ENCODE measurements at regions not wholly inside any gene's neighbourhood (a gene's known extent, or its start where the extent isn't known, plus 50 kb on each side); places are given as distances from the start of the nearest gene placed in this dataset.

DNA sequence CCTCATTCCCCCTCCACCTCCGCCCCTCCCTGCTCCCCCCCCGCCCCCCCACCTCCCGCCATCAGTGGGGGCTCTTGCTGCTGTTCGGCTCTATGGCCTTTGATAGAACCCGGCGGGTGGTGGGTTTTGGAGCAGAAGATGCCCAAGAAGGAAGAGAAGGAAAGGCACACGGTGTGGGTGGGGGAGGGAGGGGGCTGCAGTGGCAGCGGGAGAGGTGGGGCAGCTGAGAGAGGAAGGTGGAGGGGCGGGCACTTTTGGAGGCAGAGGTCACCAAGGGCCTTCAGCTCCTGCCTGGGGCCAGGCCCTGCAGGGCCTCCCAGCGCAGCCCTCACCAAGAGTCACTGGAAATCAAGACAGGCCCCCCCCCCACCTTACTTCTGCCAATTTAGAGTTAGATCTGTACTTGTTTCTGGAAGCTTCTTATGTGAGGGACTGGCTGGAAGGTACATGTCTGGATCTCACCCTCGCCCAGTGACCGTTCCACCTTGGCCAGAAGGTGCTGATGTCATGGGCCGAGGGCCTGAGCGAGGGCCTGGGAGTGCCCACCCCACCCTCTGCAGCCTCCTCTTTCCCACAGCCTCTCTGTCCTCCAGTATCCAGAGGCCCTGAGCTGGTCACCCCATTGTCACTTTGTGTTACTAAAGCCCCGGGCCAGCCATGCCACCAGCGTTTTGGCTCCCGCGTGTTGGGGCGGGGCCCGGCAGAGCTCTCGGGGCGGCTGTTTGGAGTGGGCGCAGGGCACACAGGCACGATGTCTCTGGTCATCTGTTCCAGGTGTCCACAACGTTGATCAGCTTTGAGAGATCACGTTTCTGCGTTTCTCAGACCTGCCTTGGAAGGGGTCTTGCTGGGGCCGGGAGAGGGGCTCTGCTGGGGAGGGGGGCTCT is 153.9 kb downstream of the KIF26A start:
- DNase-seq: no peak

GRCh38 chr14:104293231-104293841 is 154.9 kb downstream of the KIF26A start:
- no peak for DNase-seq

DNA sequence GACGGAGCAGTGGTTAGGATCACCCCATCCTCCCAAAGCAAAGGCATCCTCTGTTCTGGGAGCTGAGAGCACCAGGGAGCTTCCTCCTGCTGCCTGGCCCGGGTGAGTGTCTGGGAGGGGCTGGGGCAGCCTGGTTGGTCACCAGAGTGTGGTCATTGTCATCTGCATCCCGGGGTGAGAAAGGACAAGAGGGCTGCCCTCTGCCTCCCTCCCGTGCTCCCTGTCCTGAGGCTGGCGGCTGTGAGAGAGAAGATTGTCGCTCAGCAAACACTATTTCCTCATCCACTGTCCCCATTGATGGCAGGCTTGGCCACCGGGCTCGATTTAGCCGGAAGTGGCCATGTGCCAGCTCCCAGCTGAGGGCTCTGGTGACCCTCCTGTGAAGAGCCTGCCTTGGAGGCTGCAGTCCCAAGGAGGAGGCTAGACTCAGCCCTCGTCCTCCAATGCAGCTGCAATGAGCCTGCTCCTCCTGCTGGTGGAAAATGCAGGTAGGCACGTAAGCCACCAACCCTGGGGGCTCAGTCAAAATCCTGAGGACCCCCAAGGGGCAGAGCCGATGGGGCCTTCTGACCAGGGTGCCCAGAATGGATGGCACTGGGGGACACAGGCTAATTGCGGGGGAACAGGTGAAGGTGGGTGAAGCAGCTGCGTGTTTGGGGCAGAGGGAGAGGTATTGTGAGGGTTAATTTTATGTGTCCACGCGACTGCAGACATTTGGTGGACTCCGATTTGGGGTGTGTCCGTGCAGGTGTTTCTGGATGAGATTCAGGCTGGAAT is 155.7 kb downstream of the KIF26A start:
- DNase-seq: no peak

- no peak for DNase-seq
These were observed 156.2 kb downstream of the KIF26A start for GRCh38 chr14:104294628-104294982.

DNA sequence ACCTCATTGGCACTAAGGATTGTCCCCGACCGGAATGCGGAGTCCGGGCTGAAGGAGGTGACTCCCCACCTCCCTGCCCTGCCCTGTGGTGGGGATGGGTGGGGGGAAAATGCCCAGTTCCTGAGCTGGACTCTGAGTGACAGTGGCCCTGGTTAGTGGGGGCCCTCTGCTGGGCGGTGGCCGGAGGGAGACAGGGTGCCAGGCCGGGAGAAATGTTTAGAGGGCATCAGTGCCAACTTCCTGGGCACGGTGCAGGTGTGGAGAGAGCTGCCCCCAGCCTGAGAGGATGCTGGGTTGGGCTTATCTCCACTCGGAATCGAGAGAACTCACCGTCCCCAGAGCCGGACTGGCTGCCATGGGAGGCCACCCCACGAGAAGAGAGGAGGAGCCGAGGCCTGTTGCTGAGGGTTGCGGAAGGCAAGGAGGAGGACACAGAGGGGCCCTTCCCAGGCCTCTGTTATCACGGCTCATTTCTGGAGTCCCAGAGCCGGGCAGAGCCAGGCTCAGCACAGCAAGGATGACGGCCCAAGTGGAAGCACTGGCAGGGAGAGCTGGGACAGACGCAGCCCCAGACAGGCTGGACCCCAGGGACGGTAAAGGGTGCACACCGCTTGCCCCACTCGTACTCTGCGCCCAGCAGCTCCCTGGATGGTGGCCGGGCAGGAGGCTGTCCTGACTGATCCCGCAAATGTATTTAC is 156.7 kb downstream of the KIF26A start:
- no peak for DNase-seq

DNA sequence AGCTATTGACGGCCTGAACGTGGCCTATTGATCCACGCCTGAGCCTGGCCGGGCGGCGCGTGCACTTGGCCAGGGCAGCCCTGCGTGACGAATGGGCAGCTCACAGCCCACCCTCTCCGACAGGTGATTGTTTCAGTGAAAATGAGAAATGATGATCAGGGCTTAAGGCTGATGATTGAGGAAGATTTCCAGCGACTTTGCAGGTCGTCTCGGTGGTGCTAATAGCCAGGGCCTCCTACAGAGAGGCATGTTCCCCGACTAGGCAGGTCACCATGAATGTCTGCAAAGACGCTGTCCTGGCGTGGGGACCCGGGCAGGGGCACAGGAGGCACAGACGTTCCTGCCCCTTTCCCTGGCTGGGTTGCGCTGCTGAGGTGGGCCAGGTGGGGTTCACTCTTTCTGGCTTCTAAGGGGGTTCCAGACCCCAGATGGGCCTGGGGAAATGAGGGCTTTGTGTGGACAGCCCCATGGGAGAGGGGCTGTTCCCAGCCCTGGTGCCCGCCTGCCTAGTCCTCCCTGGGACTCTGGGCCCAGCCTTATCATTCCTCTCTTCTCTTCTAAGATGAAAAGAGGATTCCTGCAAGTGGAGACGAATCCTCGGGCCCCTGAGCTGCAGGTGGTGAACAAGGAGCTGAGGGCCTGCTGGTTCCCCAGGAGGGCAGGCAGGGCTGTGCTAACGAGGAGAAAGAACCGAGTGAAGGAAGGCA is 157.4 kb downstream of the KIF26A start:
- DNase-seq: no peak

GRCh38 chr14:104296388-104297312 is 158.3 kb downstream of the KIF26A start:
- DNase-seq: no peak

DNA sequence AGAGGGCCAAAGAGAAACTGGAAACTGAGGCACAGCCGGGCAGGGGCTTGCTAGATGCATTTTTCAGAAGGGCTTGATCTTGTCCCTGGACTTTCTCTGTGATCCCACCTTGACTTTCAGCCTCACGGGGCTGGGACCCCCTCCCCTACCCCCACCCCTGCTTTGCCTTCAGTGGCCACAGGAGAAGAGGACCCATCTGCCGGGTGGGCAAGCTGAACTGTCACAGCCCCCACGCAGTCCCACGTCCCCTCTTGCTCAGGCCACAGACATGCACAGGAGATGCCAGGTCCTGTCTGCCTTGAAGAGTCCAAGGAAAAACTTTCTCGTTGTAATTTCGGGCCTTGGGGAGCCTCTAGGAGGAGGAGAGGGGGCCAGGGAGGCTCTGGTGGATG is 158.9 kb downstream of the KIF26A start:
- DNase-seq: no peak

DNA sequence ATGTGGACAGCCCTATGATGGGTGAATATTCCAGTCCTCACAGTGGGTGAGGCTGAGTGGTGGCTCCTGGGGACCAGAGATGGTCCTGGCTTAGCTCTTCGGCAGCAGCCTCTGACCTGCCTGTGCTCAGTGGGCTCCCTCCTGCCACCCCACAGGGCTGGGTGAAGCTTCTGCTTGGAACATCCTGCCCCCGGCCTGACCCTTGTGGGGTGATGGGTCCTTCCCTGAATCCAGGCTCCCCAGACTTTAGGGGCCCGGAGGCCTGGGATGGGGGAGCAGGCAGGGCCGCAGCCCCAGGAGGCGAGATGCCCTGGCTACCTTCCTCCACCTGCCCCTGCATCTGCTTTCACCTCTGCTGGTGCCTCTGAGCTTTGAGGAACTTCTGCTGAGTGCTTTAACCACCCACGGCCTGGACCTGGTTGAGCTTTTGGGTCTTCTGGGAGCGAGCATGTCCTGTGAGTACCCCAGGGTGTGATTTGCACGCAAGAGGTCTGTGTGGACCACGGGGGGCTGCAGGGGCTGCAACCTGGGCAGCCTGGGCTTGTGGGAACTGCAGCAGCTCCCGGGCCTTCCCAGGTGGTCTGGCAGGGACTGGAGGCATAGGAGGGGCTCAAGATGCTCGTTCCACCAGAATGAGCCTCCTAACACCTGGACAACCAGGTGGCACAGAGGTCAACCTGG is 159.5 kb downstream of the KIF26A start:
- no peak for DNase-seq

DNA sequence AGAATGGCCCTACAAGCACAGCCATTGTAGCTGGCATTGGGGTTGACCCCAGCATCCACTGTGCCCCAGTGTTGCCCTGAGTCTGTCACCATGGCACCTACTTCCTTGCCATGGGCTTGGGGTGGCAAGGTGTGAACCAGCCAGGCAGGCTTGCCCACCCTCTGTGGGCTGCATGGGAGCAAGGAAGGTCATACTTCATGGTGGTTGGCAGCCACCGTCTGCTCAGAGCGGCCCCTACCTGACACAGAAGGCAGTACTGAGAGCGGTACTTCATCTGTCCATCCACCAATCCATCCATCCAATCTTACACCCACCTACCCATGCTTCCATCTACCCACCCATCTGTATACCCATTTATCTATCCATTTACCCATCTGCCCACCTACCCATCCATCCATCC is 160.1 kb downstream of the KIF26A start:
- DNase-seq: no peak

DNA sequence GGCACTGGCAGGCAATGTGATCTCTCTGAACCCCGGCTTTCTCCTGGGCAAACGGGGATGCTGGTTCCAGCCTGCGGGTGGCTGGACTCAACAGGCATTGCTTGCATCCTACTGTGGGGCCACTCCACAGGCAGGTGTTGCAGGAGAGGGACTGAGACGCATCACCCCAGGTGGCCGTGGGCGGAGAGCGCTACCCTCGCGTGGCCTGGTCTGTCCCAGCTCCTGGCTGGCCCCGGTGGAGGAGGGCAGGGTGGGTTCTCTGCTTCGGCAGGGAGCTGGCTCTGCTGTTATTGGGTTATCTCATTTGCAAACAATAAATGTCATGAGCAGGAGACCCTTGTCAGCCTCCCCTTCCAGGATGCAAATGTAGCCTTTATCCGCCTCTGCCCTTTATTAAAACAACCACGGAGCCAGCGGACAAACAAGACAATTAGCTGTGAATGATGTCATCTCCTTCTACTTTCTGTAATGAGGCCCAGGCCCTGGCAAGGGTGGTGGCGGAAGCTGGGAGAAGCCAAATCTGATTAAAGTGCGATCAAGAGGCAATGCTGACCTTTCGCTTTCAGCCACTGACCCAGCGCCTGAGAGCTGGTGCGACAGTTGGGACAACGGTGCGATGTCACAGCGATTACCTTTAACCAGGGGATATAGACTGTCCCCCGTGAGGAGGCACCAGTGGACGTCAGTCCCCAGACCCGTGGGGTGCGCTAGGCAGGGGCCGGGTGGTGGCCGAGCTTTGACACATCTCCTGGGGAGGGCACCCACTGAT is 161.8 kb downstream of the KIF26A start:
- no peak for DNase-seq

DNA sequence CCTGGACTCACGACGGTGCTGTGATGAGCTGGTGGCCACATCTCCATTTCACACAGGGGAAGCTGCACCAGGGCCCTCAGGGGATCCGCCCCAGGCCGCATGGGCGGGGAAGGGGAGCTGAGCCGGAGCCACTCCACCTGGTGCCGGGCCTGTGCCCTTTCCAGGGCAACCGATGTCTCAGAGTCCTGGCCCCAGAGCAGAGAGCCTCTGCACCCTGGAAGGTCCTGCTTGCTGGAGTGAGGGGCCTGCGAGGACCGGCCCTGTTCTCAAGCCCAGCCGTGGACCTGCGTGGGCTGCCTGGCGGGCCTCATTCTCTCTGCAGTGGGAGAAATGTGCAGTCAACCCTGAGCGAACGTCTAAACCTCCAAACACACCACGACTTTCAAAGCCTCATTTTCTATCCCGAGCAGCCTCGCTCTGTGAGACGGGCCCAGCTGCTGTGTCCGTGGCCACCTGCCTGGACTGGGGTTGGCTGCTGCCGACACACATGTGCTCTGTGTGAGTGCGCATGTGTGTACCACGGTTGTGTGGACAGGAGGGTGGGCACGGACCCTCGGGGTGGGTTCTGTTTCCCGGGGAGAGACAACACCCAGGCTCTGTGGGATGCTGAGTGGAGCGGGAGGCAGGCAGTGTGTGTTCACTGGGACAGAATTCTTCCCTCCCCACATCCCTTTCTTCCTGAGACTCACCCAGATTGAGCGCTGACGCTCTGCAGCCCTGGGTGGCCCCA is 163.5 kb downstream of the KIF26A start:
- DNase-seq: no peak

DNA sequence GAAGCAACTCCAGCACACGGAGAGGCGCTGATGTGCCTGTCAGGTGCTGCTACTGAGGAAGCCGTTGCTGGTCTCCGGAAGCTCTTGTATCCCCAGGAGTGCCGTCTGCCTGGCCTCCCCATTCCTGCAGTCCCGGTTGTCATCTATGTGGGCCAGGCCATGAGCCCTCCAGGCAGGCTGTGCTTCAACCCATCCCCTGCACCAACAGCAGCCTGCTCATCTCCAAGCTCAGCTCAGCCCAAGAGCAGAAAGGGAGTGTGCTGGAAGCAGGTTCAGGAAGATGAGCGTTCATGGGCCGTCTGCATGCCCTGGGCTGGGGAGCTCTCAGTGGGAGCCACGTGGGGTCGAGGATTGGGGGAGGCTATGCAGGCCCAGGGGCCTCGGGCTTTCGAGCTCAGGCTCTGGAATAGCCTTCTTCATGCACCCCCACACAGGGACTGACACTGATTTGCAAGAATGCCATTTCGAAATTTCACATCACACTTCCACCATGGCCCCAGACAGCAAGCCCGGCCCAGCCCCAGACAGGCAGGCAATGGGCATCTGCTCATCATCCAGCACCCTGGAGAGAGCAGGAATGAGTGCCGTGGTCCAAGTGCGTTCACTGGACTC is 164.5 kb downstream of the KIF26A start:
- no peak for DNase-seq

- no peak for DNase-seq
These were observed 165.5 kb downstream of the KIF26A start for GRCh38 chr14:104303705-104304425.

GRCh38 chr14:104304451-104305351 is 166.3 kb downstream of the KIF26A start:
- DNase-seq: no peak

- DNase-seq: no peak
These were observed 167.4 kb downstream of the KIF26A start for GRCh38 chr14:104305511-104306449.
